Type B pancreatic cell (in vitro differentiated cells): ENCODE measurements at regions not wholly inside any gene's neighbourhood (a gene's known extent, or its start where the extent isn't known, plus 50 kb on each side); places are given as distances from the start of the nearest gene placed in this dataset.

Experiments
- DNase-seq: peaks from one replicate; pipeline ENCODE4 v3.0.0; 2021; ENCODE audit warnings: mixed read lengths; ENCODE audit not compliant: unreplicated experiment; ENCODE audit errors: extremely low spot score
- H3K27ac Mint-ChIP-seq: 2 replicates; pipeline ENCODE4 v1.8.0; 2021; ENCODE audit warnings: mild to moderate bottlenecking, mixed read lengths
- H3K27me3 Mint-ChIP-seq: 2 replicates; pipeline ENCODE4 v1.8.0; 2021; ENCODE audit warnings: mixed read lengths
- H3K36me3 Mint-ChIP-seq: 2 replicates; pipeline ENCODE4 v1.8.0; 2021; ENCODE audit warnings: mixed read lengths
- H3K4me1 Mint-ChIP-seq: one replicate; pipeline ENCODE4 v1.8.0; 2021; ENCODE audit warnings: mixed read lengths; ENCODE audit not compliant: unreplicated experiment
- H3K4me3 Mint-ChIP-seq: 2 replicates; pipeline ENCODE4 v1.8.0; 2021; ENCODE audit warnings: mild to moderate bottlenecking, mixed read lengths
- H3K9me3 Mint-ChIP-seq: 2 replicates; pipeline ENCODE4 v1.8.0; 2021; ENCODE audit warnings: mixed read lengths
- CTCF ChIP-seq: fragments of 200-600 bp; sonication (generic); conservative IDR thresholded peaks from 2 replicates; pipeline ENCODE4 v1.5.0; 2021; ENCODE audit warnings: antibody characterized with exemption, mild to moderate bottlenecking

DNA sequence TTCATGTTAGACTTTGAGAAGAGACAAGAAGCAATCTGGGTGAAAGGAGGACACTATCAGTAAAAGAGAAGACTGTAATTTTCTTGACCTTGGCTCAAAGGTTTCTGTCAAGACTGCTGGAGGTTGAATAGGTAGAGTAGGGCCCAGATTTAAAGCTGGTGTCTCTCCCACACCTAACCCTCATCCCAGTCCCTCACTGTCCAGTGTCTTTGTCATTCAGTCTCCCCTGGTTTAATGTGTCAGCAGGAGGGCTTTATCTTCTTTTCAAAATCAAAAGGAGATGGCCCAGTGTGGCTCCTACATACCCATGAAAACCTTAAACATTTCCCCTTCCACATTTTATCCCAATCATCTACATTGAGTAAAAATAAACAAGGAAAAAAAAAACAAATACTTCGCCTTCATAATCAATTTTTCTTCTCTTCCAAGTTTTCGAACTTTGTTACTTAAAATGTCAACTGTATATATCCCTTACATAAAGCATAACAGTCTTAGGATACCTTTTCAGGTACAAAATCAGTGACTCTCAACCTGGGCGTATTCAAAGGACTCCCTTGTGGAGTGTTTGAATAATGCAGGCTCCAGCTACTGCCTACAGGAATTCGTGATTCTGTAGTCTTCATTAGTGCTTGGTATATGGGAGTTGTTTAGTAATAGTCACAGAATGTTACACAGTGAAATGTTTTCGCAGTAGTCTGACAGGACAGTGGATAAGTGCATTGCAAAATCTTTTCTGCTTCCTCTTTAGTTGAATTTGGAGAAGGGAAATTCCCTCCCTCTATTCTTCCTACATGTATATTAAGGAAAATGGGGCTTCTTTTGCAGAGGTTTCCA, 87.2 kb downstream of the FAT3 start:
- Mint-ChIP-seq H3K9me3 (no peaks in the 10 kb centered on the region), H3K27me3 (no peaks in the 10 kb centered on the region), H3K4me1 (peaks cover 44% of the 10 kb centered on the region), H3K36me3 (no peaks in the 10 kb centered on the region), H3K4me3 (no peak overlapping the region), H3K27ac (no peak overlapping the region)
- no peak for DNase-seq
- peak; percentile 56 for TF ChIP-seq CTCF

- H3K4me1 Mint-ChIP-seq, result peaks cover 32% of the 10 kb centered on the region
These were observed 89.2 kb downstream of the FAT3 start for GRCh38 chr11:92313784-92314183.

GRCh38 chr11:92314499-92314898, 89.9 kb downstream of the FAT3 start:
- Mint-ChIP-seq H3K9me3 (no peaks in the 10 kb centered on the region), H3K27me3 (no peaks in the 10 kb centered on the region), H3K27ac (no peak overlapping the region), H3K4me1 (peaks cover 24% of the 10 kb centered on the region), H3K4me3 (no peak overlapping the region), H3K36me3 (peaks cover under 1% of the 10 kb centered on the region)
- no peak for TF ChIP-seq CTCF
- DNase-seq, result no peak

More at GRCh38 chr11:92313784-92314183, 89.2 kb downstream of the FAT3 start:
- no peak for DNase-seq
- H3K27ac Mint-ChIP-seq, result no peak overlapping the region
- no peaks in the 10 kb centered on the region for H3K9me3 Mint-ChIP-seq
- no peaks in the 10 kb centered on the region for H3K36me3 Mint-ChIP-seq
- no peaks in the 10 kb centered on the region for H3K27me3 Mint-ChIP-seq
- no peak overlapping the region for H3K4me3 Mint-ChIP-seq
- no peak for TF ChIP-seq CTCF

GRCh38 chr11:92316106-92316809, 91.6 kb downstream of the FAT3 start:
- no peak overlapping the region for H3K4me3 Mint-ChIP-seq
- no peaks in the 10 kb centered on the region for H3K9me3 Mint-ChIP-seq
- peaks cover 18% of the 10 kb centered on the region for H3K4me1 Mint-ChIP-seq
- no peaks in the 10 kb centered on the region for H3K27me3 Mint-ChIP-seq
- no peak overlapping the region for H3K27ac Mint-ChIP-seq
- DNase-seq, result no peak
- H3K36me3 Mint-ChIP-seq, result peaks cover 5% of the 10 kb centered on the region
- TF ChIP-seq CTCF, result no peak

GRCh38 chr11:92317222-92317621, 92.6 kb downstream of the FAT3 start:
- H3K27ac Mint-ChIP-seq, result no peak overlapping the region
- DNase-seq, result no peak
- peaks cover under 1% of the 10 kb centered on the region for H3K9me3 Mint-ChIP-seq
- TF ChIP-seq CTCF, result no peak
- H3K4me1 Mint-ChIP-seq, result peaks cover 14% of the 10 kb centered on the region
- H3K27me3 Mint-ChIP-seq, result no peaks in the 10 kb centered on the region
- H3K4me3 Mint-ChIP-seq, result no peak overlapping the region
- H3K36me3 Mint-ChIP-seq, result peaks cover 5% of the 10 kb centered on the region
